Astrocyte (in vitro differentiated cells and primary cell): ENCODE measurements at regions not wholly inside any gene's neighbourhood (a gene's known extent, or its start where the extent isn't known, plus 50 kb on each side); places are given as distances from the start of the nearest gene placed in this dataset.

Experiments used
- DNase-seq: peaks from one replicate; pipeline ENCODE4 v3.0.0-alpha.2; 2010; ENCODE audit warnings: low read depth
- FAIRE-seq: peaks from 2 replicates; lab custom pipeline; 2011; peaks lifted over from hg19 to GRCh38; lab: Jason Lieb, UNC
- H2AFZ ChIP-seq: 2 replicates; pipeline ENCODE4 v1.6.0; 2012; ENCODE audit warnings: low read depth, low read length, inconsistent platforms
- H3K27ac ChIP-seq: 2 replicates; pipeline ENCODE4 v1.5.1; 2011; ENCODE audit warnings: low read depth, low read length, inconsistent platforms
- H3K27me3 ChIP-seq: 2 replicates; pipeline ENCODE4 v1.6.0; 2011; ENCODE audit warnings: low read length, inconsistent platforms; ENCODE audit not compliant: insufficient read depth
- H3K36me3 ChIP-seq: 2 replicates; pipeline ENCODE4 v1.5.1; 2011; ENCODE audit warnings: low read length, inconsistent platforms; ENCODE audit not compliant: insufficient read depth
- H3K4me1 ChIP-seq: 2 replicates; pipeline ENCODE4 v1.5.1; 2011; ENCODE audit warnings: low read length, inconsistent platforms; ENCODE audit not compliant: insufficient read depth
- H3K4me2 ChIP-seq: 2 replicates; pipeline ENCODE4 v1.6.0; 2012; ENCODE audit warnings: low read length, inconsistent platforms
- H3K4me3 ChIP-seq: 2 replicates; pipeline ENCODE4 v1.5.1; 2011; ENCODE audit warnings: low read depth, mild to moderate bottlenecking, low read length, inconsistent platforms; ENCODE audit not compliant: insufficient read depth
- H3K79me2 ChIP-seq: 2 replicates; pipeline ENCODE4 v1.6.0; 2012; ENCODE audit warnings: mild to moderate bottlenecking, low read length, inconsistent platforms; ENCODE audit not compliant: insufficient read depth
- H3K9ac ChIP-seq: 2 replicates; pipeline ENCODE4 v1.6.0; 2012; ENCODE audit warnings: mild to moderate bottlenecking, low read length, inconsistent platforms
- H3K9me3 ChIP-seq: 2 replicates; pipeline ENCODE4 v1.5.1; 2012; ENCODE audit warnings: low read depth, mild to moderate bottlenecking, low read length, inconsistent platforms; ENCODE audit not compliant: insufficient read depth
- H4K20me1 ChIP-seq: 2 replicates; pipeline ENCODE4 v1.6.0; 2012; ENCODE audit warnings: low read length, inconsistent platforms; ENCODE audit not compliant: insufficient read depth
- H3K27ac Mint-ChIP-seq: one replicate; pipeline ENCODE4 v1.8.0; 2021; ENCODE audit warnings: mild to moderate bottlenecking, mixed read lengths; ENCODE audit not compliant: unreplicated experiment
- H3K27me3 Mint-ChIP-seq: one replicate; pipeline ENCODE4 v1.8.0; 2021; ENCODE audit warnings: low read depth, mixed read lengths; ENCODE audit not compliant: unreplicated experiment
- H3K36me3 Mint-ChIP-seq: one replicate; pipeline ENCODE4 v1.8.0; 2021; ENCODE audit warnings: low read depth, mixed read lengths; ENCODE audit not compliant: unreplicated experiment
- H3K4me1 Mint-ChIP-seq: one replicate; pipeline ENCODE4 v1.8.0; 2021; ENCODE audit warnings: low read depth, mixed read lengths; ENCODE audit not compliant: unreplicated experiment
- H3K4me3 Mint-ChIP-seq: one replicate; pipeline ENCODE4 v1.8.0; 2021; ENCODE audit warnings: mild to moderate bottlenecking, moderate library complexity, mixed read lengths; ENCODE audit not compliant: unreplicated experiment
- H3K9me3 Mint-ChIP-seq: one replicate; pipeline ENCODE4 v1.8.0; 2021; ENCODE audit warnings: mild to moderate bottlenecking, mixed read lengths; ENCODE audit not compliant: unreplicated experiment
- CTCF ChIP-seq: IDR thresholded peaks from 2 replicates; pipeline ENCODE4 v1.5.1; 2011; ENCODE audit warnings: low read depth, mild to moderate bottlenecking, inconsistent platforms, low read length, moderate library complexity; ENCODE audit not compliant: insufficient read depth
- EZH2 ChIP-seq: IDR thresholded peaks from 2 replicates; pipeline ENCODE4 v1.6.1; 2012; ENCODE audit warnings: mild to moderate bottlenecking, low read length, inconsistent platforms; ENCODE audit not compliant: insufficient read depth

- Histone ChIP-seq H3K79me2 (no peaks in the 10 kb centered on the region), H3K4me2 (no peak overlapping the region), H3K9ac (no peak overlapping the region), H4K20me1 (no peaks in the 10 kb centered on the region), H3K4me1 (no peaks in the 10 kb centered on the region), H3K27ac (no peak overlapping the region), H2AFZ (no peak overlapping the region), H3K9me3 (peaks cover 4% of the 10 kb centered on the region), H3K27me3 (peaks cover 9% of the 10 kb centered on the region), H3K4me3 (no peak overlapping the region), H3K36me3 (no peaks in the 10 kb centered on the region)
- TF ChIP-seq CTCF (no peak), EZH2 (no peak)
- H3K27me3 Mint-ChIP-seq, result peaks cover 39% of the 10 kb centered on the region
- H3K4me3 Mint-ChIP-seq, result no peak overlapping the region
- DNase-seq (no peak), FAIRE-seq (no peak)
- peaks cover 18% of the 10 kb centered on the region for H3K9me3 Mint-ChIP-seq
- H3K27ac Mint-ChIP-seq, result no peak overlapping the region
- no peaks in the 10 kb centered on the region for H3K4me1 Mint-ChIP-seq
- H3K36me3 Mint-ChIP-seq, result peaks cover 2% of the 10 kb centered on the region
Observed at GRCh38 chr10:44849936-44850335, 61.2 kb upstream of the TMEM72 start.

GRCh38 chr10:44850356-44850934, 60.7 kb upstream of the TMEM72 start:
- Mint-ChIP-seq H3K4me1 (no peaks in the 10 kb centered on the region), H3K36me3 (peaks cover 2% of the 10 kb centered on the region), H3K4me3 (no peak overlapping the region), H3K27me3 (peaks cover 39% of the 10 kb centered on the region), H3K27ac (no peak overlapping the region), H3K9me3 (peaks cover 18% of the 10 kb centered on the region)
- H3K27me3 ChIP-seq, result peaks cover 9% of the 10 kb centered on the region
- no peak overlapping the region for H3K9ac ChIP-seq
- H2AFZ ChIP-seq, result no peak overlapping the region
- H3K27ac ChIP-seq, result no peak overlapping the region
- H3K9me3 ChIP-seq, result peaks cover 4% of the 10 kb centered on the region
- no peak for TF ChIP-seq EZH2
- TF ChIP-seq CTCF, result no peak
- DNase-seq (no peak), FAIRE-seq (no peak)
- H3K79me2 ChIP-seq, result no peaks in the 10 kb centered on the region
- no peaks in the 10 kb centered on the region for H3K4me1 ChIP-seq
- H3K4me3 ChIP-seq, result no peak overlapping the region
- no peaks in the 10 kb centered on the region for H3K36me3 ChIP-seq
- no peak overlapping the region for H3K4me2 ChIP-seq
- no peaks in the 10 kb centered on the region for H4K20me1 ChIP-seq

- H3K4me1 Mint-ChIP-seq, result no peaks in the 10 kb centered on the region
- no peak overlapping the region for H3K4me3 ChIP-seq
Observed at GRCh38 chr10:44851413-44851812, 59.7 kb upstream of the TMEM72 start.

More at GRCh38 chr10:44851413-44851812, 59.7 kb upstream of the TMEM72 start:
- Histone ChIP-seq H4K20me1 (no peaks in the 10 kb centered on the region), H3K36me3 (no peaks in the 10 kb centered on the region), H3K4me1 (no peaks in the 10 kb centered on the region), H3K27ac (no peak overlapping the region), H3K9ac (no peak overlapping the region), H2AFZ (no peak overlapping the region), H3K4me2 (no peak overlapping the region), H3K27me3 (peaks cover 9% of the 10 kb centered on the region), H3K79me2 (no peaks in the 10 kb centered on the region), H3K9me3 (peaks cover 4% of the 10 kb centered on the region)
- H3K36me3 Mint-ChIP-seq, result peaks cover 2% of the 10 kb centered on the region
- DNase-seq, result no peak
- no peak overlapping the region for H3K4me3 Mint-ChIP-seq
- TF ChIP-seq EZH2, result no peak
- TF ChIP-seq CTCF, result no peak
- H3K9me3 Mint-ChIP-seq, result peaks cover 17% of the 10 kb centered on the region
- H3K27ac Mint-ChIP-seq, result no peak overlapping the region
- H3K27me3 Mint-ChIP-seq, result peaks cover 46% of the 10 kb centered on the region
- no peak for FAIRE-seq
